ENCODE measurements at regions not wholly inside any gene's neighbourhood (a gene's known extent, or its start where the extent isn't known, plus 50 kb on each side); places are given as distances from the start of the nearest gene placed in this dataset.

- H3K27me3 Mint-ChIP-seq: peaks cover 18% of the 10 kb centered on the region
- H3K9me3 Mint-ChIP-seq: no peaks in the 10 kb centered on the region
- ChIA-PET CTCF (interaction anchor here (1.1 kb wide), 1 partner anchor 13 kb away, joined by 4 read pairs; no protein-coding TSS in a partner anchor), POLR2A (no interaction called here)
- H3K4me1 Mint-ChIP-seq: no peaks in the 10 kb centered on the region
- H3K27ac Mint-ChIP-seq: no peak overlapping the region
- H3K4me3 Mint-ChIP-seq: no peak overlapping the region
- no peaks in the 10 kb centered on the region for H3K36me3 Mint-ChIP-seq (ENCODE audit: low read depth)
- DNase-seq: no peak
These were observed 172.3 kb upstream of the TBCA start for GRCh38 chr5:77948476-77948875.

DNA sequence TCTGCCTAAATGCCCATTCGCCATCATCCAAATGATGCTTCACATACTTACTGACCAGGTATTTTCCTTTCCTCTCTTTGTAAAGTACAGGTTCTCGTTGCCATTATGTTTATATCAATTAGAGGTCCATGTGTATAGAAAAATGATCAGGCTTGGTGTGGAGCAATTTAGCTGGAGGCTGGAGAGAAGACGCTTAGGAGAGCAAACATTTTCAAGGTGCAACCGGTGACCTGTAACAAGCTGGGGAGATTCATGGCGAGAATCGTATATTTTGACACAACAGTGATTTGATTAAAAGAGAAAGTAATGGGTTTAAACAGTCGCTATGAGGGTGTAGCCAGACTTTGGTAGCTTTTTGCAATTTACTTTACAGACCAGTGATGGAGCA is 170.9 kb upstream of the TBCA start:
- no peak for DNase-seq
- Mint-ChIP-seq H3K4me3 (no peak overlapping the region), H3K4me1 (no peaks in the 10 kb centered on the region), H3K27ac (no peak overlapping the region), H3K9me3 (no peaks in the 10 kb centered on the region), H3K27me3 (peaks cover 21% of the 10 kb centered on the region), H3K36me3 (ENCODE audit: low read depth) (no peaks in the 10 kb centered on the region)
- CTCF ChIA-PET: no interaction called here
- POLR2A ChIA-PET: no interaction called here

- Mint-ChIP-seq H3K36me3 (ENCODE audit: low read depth) (no peaks in the 10 kb centered on the region), H3K4me1 (no peaks in the 10 kb centered on the region), H3K4me3 (no peak overlapping the region), H3K27me3 (peaks cover 23% of the 10 kb centered on the region), H3K27ac (no peak overlapping the region), H3K9me3 (no peaks in the 10 kb centered on the region)
- POLR2A ChIA-PET: no interaction called here
- DNase-seq: no peak
- CTCF ChIA-PET: no interaction called here
These were observed 170.4 kb upstream of the TBCA start for GRCh38 chr5:77946381-77947040.

- Mint-ChIP-seq H3K4me1 (no peaks in the 10 kb centered on the region), H3K36me3 (ENCODE audit: low read depth) (no peaks in the 10 kb centered on the region), H3K27ac (no peak overlapping the region), H3K4me3 (no peak overlapping the region), H3K9me3 (no peaks in the 10 kb centered on the region), H3K27me3 (peaks cover 26% of the 10 kb centered on the region)
- ChIA-PET CTCF (no interaction called here), POLR2A (no interaction called here)
- no peak for DNase-seq
These were observed 169.7 kb upstream of the TBCA start for GRCh38 chr5:77945874-77946273.

- ChIA-PET CTCF (no interaction called here), POLR2A (interaction anchor here (0.6 kb wide), 1 partner anchor 723 kb away, joined by 3 read pairs; no protein-coding TSS in a partner anchor)
- Mint-ChIP-seq H3K27ac (no peak overlapping the region), H3K36me3 (ENCODE audit: low read depth) (peaks cover 1% of the 10 kb centered on the region), H3K4me1 (no peaks in the 10 kb centered on the region), H3K27me3 (peaks cover 24% of the 10 kb centered on the region), H3K9me3 (peaks cover 2% of the 10 kb centered on the region), H3K4me3 (no peak overlapping the region)
- no peak for DNase-seq
These were observed 168.7 kb upstream of the TBCA start for GRCh38 chr5:77944757-77945340.

GRCh38 chr5:77943851-77944250 is 167.7 kb upstream of the TBCA start:
- no peak for DNase-seq
- no peak overlapping the region for H3K4me3 Mint-ChIP-seq
- no peak overlapping the region for H3K27ac Mint-ChIP-seq
- CTCF ChIA-PET: no interaction called here
- POLR2A ChIA-PET: no interaction called here
- H3K27me3 Mint-ChIP-seq: peaks cover 21% of the 10 kb centered on the region
- no peaks in the 10 kb centered on the region for H3K4me1 Mint-ChIP-seq
- H3K36me3 Mint-ChIP-seq (ENCODE audit: low read depth): peaks cover 1% of the 10 kb centered on the region
- peaks cover 2% of the 10 kb centered on the region for H3K9me3 Mint-ChIP-seq

- DNase-seq: no peak
- Mint-ChIP-seq H3K36me3 (ENCODE audit: low read depth) (peaks cover 1% of the 10 kb centered on the region), H3K4me3 (no peak overlapping the region), H3K9me3 (peaks cover 2% of the 10 kb centered on the region), H3K4me1 (peaks cover 1% of the 10 kb centered on the region), H3K27ac (no peak overlapping the region), H3K27me3 (peaks cover 24% of the 10 kb centered on the region)
- CTCF ChIA-PET: no interaction called here
- POLR2A ChIA-PET: no interaction called here
These were observed 166.6 kb upstream of the TBCA start for GRCh38 chr5:77942578-77943239.

DNA sequence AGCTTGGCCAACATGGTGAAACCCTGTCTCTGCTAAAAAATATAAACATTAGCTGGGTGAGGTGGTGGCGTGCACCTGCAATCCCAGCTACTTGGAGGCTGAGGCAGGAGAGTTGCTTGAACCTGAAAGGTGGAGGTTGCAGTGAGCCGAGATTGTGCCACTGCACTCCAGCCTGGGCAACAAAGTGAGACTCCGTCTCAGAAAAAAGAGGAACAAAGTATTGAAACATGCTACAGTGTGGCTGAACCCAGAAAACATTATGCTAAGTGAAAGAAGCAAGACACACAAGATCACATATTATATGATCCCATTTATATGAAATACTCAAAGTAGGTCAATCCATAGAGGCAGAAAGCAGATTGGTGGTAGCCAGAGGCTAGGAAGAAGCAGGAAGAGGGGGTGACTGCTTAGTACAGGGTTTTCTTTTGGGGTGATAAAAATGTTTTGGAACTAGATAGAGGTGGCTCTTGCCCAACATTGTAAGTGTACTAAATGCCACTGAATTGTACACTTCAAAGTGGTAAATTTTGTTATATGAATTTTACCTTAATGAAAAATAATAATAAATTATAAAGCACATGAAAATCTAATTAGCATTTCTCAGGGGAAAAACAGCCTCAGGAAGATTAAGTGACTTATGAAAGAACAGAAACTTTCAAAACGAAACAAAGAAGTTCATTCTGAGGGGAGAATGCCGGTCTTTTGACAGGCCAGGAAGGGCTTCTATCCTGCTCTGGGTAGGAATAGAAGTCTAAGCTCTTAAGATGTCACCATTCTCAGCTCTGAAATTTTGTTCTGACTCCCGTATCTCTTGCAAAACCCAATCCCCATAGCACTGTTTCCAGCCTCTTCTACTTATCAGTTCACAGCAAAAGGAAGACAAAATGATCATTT is 161.1 kb upstream of the TBCA start:
- peaks cover 20% of the 10 kb centered on the region for H3K4me1 Mint-ChIP-seq
- H3K36me3 Mint-ChIP-seq (ENCODE audit: low read depth): peaks cover 1% of the 10 kb centered on the region
- POLR2A ChIA-PET: no interaction called here
- no peak for DNase-seq
- peaks cover 2% of the 10 kb centered on the region for H3K9me3 Mint-ChIP-seq
- H3K27ac Mint-ChIP-seq: no peak overlapping the region
- peaks cover 14% of the 10 kb centered on the region for H3K27me3 Mint-ChIP-seq
- CTCF ChIA-PET: interaction anchor here (2.1 kb wide), 1 partner anchor 14 kb away, joined by 7 read pairs; no protein-coding TSS in a partner anchor
- H3K4me3 Mint-ChIP-seq: no peak overlapping the region

GRCh38 chr5:77936365-77936693 is 160.2 kb upstream of the TBCA start:
- H3K4me1 Mint-ChIP-seq: peaks cover 20% of the 10 kb centered on the region
- no peak overlapping the region for H3K4me3 Mint-ChIP-seq
- peak overlapping the region; percentile 11 for H3K27ac Mint-ChIP-seq
- H3K9me3 Mint-ChIP-seq: peaks cover 2% of the 10 kb centered on the region
- H3K36me3 Mint-ChIP-seq (ENCODE audit: low read depth): peaks cover 1% of the 10 kb centered on the region
- peaks cover 11% of the 10 kb centered on the region for H3K27me3 Mint-ChIP-seq
- ChIA-PET POLR2A (no interaction called here), CTCF (interaction anchor here (1.0 to 2.1 kb wide), 2 partner anchors 12 to 13 kb away, joined by 4 to 7 read pairs; no protein-coding TSS in a partner anchor)
- no peak for DNase-seq

DNA sequence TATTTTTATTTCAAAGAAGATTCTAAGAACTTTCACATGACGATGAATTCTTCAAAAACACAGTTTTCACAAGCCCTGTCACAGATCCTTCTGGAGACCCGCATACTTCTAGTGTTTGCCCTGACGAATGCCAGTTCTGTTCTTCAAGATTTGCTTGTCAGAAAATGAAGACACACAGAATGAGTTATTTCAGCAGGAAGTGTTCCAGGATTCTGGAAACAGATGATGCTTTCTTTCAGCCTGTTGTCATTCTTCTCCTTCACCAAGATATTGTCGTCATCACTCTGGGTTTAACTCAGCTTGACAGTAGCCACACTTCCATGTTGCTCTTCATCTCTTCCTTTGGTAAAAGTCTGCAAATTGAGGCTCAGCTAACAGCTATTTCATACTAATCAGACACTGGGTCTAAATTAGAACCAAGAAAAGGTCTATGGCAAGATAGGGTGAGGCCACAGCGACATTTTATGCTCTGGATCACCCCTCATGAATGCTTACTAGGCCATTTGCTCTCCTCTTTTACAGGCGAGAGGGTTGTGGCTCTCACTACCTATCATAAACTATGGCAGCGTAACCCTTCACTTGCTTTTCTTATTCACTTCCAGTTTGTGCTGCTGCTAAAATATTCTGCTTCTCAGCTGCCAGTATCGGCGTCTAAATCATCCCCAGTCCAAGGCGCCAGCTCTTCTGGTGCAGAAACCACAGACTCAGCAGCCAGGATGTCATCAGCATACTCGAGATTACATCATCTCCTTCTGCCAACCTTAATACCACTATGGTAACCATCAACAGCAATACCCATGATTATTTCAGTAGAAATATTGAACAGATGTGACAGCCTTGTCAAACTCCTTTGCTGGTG is 159.6 kb upstream of the TBCA start:
- Mint-ChIP-seq H3K9me3 (peaks cover 2% of the 10 kb centered on the region), H3K4me1 (peaks cover 20% of the 10 kb centered on the region), H3K36me3 (ENCODE audit: low read depth) (peaks cover 1% of the 10 kb centered on the region), H3K27me3 (peaks cover 11% of the 10 kb centered on the region), H3K27ac (peak overlapping the region; percentile 11), H3K4me3 (no peak overlapping the region)
- DNase-seq: peak; percentile 47
- ChIA-PET POLR2A (no interaction called here), CTCF (interaction anchor here (0.6 to 2.1 kb wide), 3 partner anchors 13 to 90 kb away, joined by 4 to 7 read pairs (median 6); no protein-coding TSS in a partner anchor)

DNA sequence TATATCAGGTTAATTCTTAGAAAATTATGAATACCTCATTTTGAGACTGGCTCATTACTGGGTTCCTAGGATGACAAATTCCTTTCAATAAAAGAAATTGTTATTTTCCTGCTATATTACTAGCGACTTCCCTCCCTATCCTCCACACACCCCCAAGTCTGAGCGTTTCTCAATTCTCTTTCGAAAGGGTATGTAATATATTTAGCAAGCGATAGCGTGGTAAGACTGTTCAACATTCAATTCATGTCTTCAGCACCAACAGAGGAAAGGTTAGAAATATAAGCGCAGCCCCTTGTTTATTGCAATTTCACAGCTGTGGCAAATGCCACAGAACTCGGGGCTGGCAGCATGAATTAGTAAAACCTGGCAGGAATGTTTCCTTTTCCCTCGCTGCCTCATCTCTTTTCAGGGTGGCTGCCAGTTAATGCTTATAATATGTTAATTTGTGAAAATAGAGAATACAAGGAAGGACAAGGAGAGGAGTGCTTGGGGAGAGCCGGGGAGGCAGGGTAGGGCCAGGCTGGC is 152.7 kb upstream of the TBCA start:
- POLR2A ChIA-PET: no interaction called here

GRCh38 chr5:77926337-77926736 is 150.2 kb upstream of the TBCA start:
- Mint-ChIP-seq H3K36me3 (ENCODE audit: low read depth) (no peaks in the 10 kb centered on the region), H3K27ac (no peak overlapping the region)
- POLR2A ChIA-PET: no interaction called here

More for the DNA sequence above, 152.7 kb upstream of the TBCA start:
- Mint-ChIP-seq H3K9me3 (peaks cover 9% of the 10 kb centered on the region), H3K27me3 (peaks cover 21% of the 10 kb centered on the region), H3K36me3 (ENCODE audit: low read depth) (no peaks in the 10 kb centered on the region), H3K4me3 (no peak overlapping the region), H3K27ac (no peak overlapping the region), H3K4me1 (peaks cover 6% of the 10 kb centered on the region)
- DNase-seq: no peak
- CTCF ChIA-PET: no interaction called here

More at GRCh38 chr5:77926337-77926736, 150.2 kb upstream of the TBCA start:
- CTCF ChIA-PET: no interaction called here
- H3K9me3 Mint-ChIP-seq: peaks cover 9% of the 10 kb centered on the region
- no peak for DNase-seq
- H3K4me1 Mint-ChIP-seq: peaks cover 6% of the 10 kb centered on the region
- H3K27me3 Mint-ChIP-seq: peaks cover 19% of the 10 kb centered on the region
- no peak overlapping the region for H3K4me3 Mint-ChIP-seq

Data from activated CD4-positive, alpha-beta T cell treated with anti-CD3 and anti-CD28 coated beads, Interleukin-2, amount 10 ng/mL, durations not matched to agents 7 days and 5 days (primary cell).